Lower lobe of right lung (tissue), 2 donors: ENCODE measurements at regions not wholly inside any gene's neighbourhood (a gene's known extent, or its start where the extent isn't known, plus 50 kb on each side); places are given as distances from the start of the nearest gene placed in this dataset.
A peak's percentile ranks its signal among the peaks of the same experiment; 100 is the strongest.

Experiments used
- ATAC-seq, 2 donors: fragments of 200-7000 bp; cut with Tn5 transposase; one replicate each; pipeline ENCODE4 v1.9.1; 2020 to 2022; ENCODE audit warnings: mild to moderate bottlenecking in 2 of 2, moderate library complexity in 2 of 2
- DNase-seq: peaks from one replicate; pipeline ENCODE4 v3.0.0-alpha.2; 2020
- H3K27ac ChIP-seq: fragments of 200-600 bp; one replicate; pipeline ENCODE4 v1.8.0; 2022
- H3K27me3 ChIP-seq: fragments of 200-600 bp; one replicate; pipeline ENCODE4 v1.8.0; 2022; ENCODE audit warnings: low read depth
- H3K36me3 ChIP-seq: fragments of 200-600 bp; one replicate; pipeline ENCODE4 v1.8.0; 2022; ENCODE audit warnings: mild to moderate bottlenecking
- H3K4me1 ChIP-seq: fragments of 200-600 bp; one replicate; pipeline ENCODE4 v1.8.0; 2022
- H3K4me3 ChIP-seq: fragments of 200-600 bp; one replicate; pipeline ENCODE4 v1.8.0; 2022; ENCODE audit warnings: mild to moderate bottlenecking
- H3K9me3 ChIP-seq: fragments of 200-600 bp; one replicate; pipeline ENCODE4 v1.8.0; 2022
- intact Hi-C: fragments of 100-400 bp; cut with DNase I; formaldehyde crosslinking; loops from one replicate; pipeline ENCODE4 v1.11.0; 2022
- TF ChIP-seq, protein P1 (sequence below): fragments of 200-600 bp; IDR thresholded peaks from one replicate; pipeline ENCODE4 v1.8.0; 2022; ENCODE audit warnings: antibody characterized with exemption, mild to moderate bottlenecking
- donor health status: DM: no; HTN: yes; CAD: no; lungs with severe emphysema.

DNA sequence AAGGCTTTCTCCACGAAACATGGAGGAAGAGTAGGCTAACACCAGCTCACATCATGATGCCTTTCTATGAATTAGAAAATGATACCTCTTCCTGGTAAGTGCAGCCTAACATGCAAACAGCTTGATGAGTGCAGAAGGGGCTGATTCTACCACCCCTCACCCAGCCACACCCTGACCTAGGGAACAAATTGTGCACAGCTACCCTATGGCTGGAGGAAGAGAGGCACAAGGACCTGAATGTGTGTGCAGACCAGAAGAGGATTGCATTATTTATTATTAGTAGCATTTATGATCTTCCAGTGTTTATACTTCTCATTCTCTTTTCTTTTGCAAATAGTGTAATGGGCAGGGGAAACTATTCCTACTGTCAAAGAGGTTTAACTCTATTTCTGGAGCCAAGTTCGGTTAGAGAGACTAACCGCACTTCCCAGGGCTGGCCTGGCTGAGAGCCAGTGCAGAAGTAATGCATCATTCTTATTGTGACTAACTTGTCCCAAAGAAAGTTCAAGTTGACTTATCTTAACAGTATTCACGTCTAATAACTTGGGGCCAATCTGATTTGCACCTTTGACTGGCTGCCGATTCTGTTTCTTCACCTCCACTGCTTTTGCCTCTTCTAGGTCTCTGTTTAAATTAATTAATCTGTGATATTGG is 237.5 kb downstream of the CD83 start:
- no peak overlapping the region for H3K27ac ChIP-seq
- intact Hi-C loops = no loop called here
- TF ChIP-seq, protein P1, sequence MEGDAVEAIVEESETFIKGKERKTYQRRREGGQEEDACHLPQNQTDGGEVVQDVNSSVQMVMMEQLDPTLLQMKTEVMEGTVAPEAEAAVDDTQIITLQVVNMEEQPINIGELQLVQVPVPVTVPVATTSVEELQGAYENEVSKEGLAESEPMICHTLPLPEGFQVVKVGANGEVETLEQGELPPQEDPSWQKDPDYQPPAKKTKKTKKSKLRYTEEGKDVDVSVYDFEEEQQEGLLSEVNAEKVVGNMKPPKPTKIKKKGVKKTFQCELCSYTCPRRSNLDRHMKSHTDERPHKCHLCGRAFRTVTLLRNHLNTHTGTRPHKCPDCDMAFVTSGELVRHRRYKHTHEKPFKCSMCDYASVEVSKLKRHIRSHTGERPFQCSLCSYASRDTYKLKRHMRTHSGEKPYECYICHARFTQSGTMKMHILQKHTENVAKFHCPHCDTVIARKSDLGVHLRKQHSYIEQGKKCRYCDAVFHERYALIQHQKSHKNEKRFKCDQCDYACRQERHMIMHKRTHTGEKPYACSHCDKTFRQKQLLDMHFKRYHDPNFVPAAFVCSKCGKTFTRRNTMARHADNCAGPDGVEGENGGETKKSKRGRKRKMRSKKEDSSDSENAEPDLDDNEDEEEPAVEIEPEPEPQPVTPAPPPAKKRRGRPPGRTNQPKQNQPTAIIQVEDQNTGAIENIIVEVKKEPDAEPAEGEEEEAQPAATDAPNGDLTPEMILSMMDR = no peak
- DNase-seq (peak; percentile 62), ATAC-seq (no peak)
- H3K4me1 ChIP-seq = peaks cover 6% of the 10 kb centered on the region
- H3K27me3 ChIP-seq = no peaks in the 10 kb centered on the region
- H3K9me3 ChIP-seq = peaks cover 6% of the 10 kb centered on the region
- no peak overlapping the region for H3K4me3 ChIP-seq
- H3K36me3 ChIP-seq = no peaks in the 10 kb centered on the region

DNA sequence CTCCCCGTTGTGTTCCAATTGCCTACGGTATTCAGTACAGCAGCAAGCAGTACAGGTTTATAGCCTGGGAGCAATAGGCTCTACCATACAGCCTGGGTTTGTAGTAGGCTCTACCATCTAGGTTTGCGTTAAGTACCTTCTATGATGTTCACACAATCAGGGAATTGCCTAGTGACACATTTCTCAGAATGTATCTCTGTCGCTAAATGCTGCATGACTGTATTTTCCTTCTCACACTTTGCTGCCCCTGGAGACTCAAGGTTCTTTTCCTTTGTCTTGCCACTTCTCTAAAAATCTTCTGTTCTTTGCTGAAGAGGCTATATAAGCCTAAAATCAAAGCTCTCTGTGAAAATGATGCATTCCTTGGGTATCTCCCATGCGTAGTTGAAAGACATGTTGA is 241.9 kb downstream of the CD83 start:
- Histone ChIP-seq H3K4me1 (peaks cover 6% of the 10 kb centered on the region), H3K9me3 (no peaks in the 10 kb centered on the region), H3K36me3 (no peaks in the 10 kb centered on the region), H3K27me3 (no peaks in the 10 kb centered on the region), H3K4me3 (no peak overlapping the region), H3K27ac (no peak overlapping the region)
- TF ChIP-seq, protein P1 = no peak
- intact Hi-C loops = no loop called here
- ATAC-seq (no peak), DNase-seq (no peak)

DNA sequence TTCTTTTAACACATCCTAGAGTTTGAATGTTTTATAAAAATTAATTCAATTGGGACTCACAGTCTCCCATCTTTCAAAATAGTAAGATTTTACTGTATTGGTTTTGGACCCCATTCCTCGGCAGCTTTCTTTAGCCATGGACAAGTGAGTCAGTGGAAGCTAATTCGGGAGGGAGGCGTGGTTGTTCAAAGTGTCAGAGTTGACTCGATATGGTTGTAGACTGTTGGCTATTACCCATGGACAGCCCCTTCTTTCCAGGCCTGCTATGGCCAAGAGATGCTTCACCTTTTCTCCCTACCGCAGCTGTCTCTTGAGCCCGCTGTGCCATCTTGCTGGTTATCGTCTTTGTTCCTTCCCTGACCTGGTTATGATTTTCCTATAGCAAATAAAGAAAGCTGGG is 243.0 kb downstream of the CD83 start:
- H3K9me3 ChIP-seq = no peaks in the 10 kb centered on the region
- TF ChIP-seq, protein P1 = no peak
- H3K4me1 ChIP-seq = no peaks in the 10 kb centered on the region
- no peak overlapping the region for H3K4me3 ChIP-seq
- intact Hi-C loops = no loop called here
- no peaks in the 10 kb centered on the region for H3K36me3 ChIP-seq
- DNase-seq (no peak), ATAC-seq (no peak)
- H3K27ac ChIP-seq = no peak overlapping the region
- no peaks in the 10 kb centered on the region for H3K27me3 ChIP-seq

DNA sequence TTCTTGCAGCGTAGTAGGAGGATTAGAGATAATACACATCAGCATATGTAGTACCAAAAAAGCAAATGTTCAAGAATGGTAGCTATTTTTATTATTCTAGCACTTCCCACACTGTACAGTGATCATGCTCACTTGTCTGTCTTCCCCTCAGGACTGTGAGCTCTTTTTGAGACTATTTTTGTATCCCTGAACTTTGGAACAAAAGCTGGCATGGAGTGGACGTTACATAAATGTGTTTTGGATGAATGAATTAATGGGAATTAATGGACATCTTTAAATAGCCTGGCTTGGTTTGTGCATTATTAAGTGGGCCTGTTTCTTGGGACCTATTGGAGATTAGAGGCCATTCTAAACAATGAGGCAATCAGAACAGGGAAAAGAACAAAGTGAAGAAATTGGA is 243.7 kb downstream of the CD83 start:
- ATAC-seq (no peak), DNase-seq (no peak)
- intact Hi-C loops = no loop called here
- H3K4me3 ChIP-seq = no peak overlapping the region
- H3K4me1 ChIP-seq = no peaks in the 10 kb centered on the region
- H3K9me3 ChIP-seq = no peaks in the 10 kb centered on the region
- H3K27me3 ChIP-seq = no peaks in the 10 kb centered on the region
- H3K27ac ChIP-seq = no peak overlapping the region
- H3K36me3 ChIP-seq = no peaks in the 10 kb centered on the region
- TF ChIP-seq, protein P1 = no peak

DNA sequence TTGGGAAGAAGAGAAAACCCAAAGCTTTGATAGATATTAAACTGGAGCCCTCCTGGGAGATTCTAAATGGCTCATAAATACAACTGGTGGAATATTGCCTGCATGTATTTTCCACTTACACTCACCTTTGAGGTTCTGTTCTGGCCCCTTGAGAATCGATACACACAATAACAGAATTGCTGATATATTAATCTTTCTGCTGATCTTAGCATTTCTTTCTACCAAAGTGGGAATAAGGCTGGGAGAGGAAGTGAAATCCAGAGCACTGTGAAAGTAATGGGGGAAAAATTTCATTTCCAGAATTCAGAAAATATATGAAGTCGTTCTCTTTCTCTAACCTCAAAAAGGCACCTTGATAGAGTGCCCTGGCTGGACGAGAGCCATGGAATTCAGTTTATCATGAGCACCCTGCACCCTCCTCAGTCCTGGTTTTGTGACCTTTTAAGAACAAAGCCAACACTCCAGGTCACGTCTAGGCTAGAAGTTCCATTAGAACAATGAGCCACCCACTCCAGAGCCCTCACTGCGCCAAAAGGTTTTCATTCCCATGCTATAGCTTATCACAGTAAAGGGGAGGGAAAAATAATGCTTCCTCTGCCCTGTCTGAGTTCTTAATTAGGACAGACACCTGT is 244.5 kb downstream of the CD83 start:
- DNase-seq = no peak
- ATAC-seq = peak; percentile 54 to 65
- H3K36me3 ChIP-seq = no peaks in the 10 kb centered on the region
- intact Hi-C loops = no loop called here
- H3K27me3 ChIP-seq = no peaks in the 10 kb centered on the region
- no peak overlapping the region for H3K27ac ChIP-seq
- TF ChIP-seq, protein P1 = no peak
- no peaks in the 10 kb centered on the region for H3K9me3 ChIP-seq
- H3K4me1 ChIP-seq = no peaks in the 10 kb centered on the region
- no peak overlapping the region for H3K4me3 ChIP-seq
